ENCODE measurements at regions not wholly inside any gene's neighbourhood (a gene's known extent, or its start where the extent isn't known, plus 50 kb on each side); places are given as distances from the start of the nearest gene placed in this dataset.

- Histone ChIP-seq H3K4me3 (no peak overlapping the region), H3K9me3 (no peaks in the 10 kb centered on the region), H3K27ac (no peak overlapping the region), H3K36me3 (no peaks in the 10 kb centered on the region), H3K27me3 (no peaks in the 10 kb centered on the region), H3K4me1 (no peaks in the 10 kb centered on the region)
- 81 to 94% (median 86%) methylated on average over 4 of the region's 4 CpGs for WGBS, 4 donors
- DNase-seq (no peak), ATAC-seq (no peak)
- TF ChIP-seq, protein P1, sequence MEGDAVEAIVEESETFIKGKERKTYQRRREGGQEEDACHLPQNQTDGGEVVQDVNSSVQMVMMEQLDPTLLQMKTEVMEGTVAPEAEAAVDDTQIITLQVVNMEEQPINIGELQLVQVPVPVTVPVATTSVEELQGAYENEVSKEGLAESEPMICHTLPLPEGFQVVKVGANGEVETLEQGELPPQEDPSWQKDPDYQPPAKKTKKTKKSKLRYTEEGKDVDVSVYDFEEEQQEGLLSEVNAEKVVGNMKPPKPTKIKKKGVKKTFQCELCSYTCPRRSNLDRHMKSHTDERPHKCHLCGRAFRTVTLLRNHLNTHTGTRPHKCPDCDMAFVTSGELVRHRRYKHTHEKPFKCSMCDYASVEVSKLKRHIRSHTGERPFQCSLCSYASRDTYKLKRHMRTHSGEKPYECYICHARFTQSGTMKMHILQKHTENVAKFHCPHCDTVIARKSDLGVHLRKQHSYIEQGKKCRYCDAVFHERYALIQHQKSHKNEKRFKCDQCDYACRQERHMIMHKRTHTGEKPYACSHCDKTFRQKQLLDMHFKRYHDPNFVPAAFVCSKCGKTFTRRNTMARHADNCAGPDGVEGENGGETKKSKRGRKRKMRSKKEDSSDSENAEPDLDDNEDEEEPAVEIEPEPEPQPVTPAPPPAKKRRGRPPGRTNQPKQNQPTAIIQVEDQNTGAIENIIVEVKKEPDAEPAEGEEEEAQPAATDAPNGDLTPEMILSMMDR (IDR thresholded peaks at IDR 0.05) = no peak
- no peak for TF ChIP-seq POLR2A (IDR thresholded peaks at IDR 0.05)
- intact Hi-C loops (cut with DNase I) = no loop called here
Observed at GRCh38 chr3:125670945-125671344, 75.6 kb upstream of the OSBPL11 start.

DNA sequence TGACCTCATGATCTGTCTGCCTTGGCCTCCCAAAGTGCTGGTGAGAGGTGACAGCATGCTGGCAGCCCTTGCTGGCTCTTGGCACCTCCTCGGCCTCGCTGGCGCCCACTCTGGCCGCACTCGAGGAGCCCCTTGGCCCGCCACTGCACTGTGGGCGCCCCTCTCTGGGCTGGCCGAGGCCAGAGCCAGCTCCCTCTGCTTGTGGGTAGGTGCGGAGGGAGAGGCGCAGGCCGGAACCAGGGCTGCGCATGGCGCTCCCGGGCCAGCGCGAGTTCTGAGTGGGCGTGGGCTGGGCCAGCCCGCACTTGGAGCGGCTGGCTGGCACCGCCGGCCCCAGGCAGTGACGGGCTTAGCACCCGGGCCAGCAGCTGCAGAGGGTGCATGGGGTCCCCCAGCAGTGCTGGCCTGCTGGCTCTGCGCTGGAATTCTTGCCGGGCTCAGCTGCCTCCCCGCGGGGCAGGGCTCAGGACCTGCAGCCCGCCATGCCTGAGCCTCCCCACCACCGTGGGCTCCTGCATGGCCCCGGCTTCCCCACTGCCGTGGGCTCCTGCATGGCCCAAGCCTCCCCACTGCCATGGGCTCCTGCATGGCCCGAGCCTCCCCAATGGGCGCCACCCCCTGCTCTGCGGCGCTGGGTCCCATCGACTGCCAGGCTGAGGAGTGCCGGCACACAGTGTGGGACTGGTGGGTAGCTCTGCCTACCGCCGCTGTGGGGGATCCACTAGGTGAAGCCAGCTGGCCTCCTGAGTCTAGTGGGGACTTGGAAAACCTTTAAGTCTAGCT, 76.4 kb upstream of the OSBPL11 start:
- no peaks in the 10 kb centered on the region for H3K9me3 ChIP-seq
- no peaks in the 10 kb centered on the region for H3K4me1 ChIP-seq
- H3K36me3 ChIP-seq = no peaks in the 10 kb centered on the region
- WGBS, 4 donors = 91 to 97% (median 96%) methylated on average over 27 to 39 of the region's 39 CpGs
- intact Hi-C loops (cut with DNase I) = no loop called here
- TF ChIP-seq, protein P1 (IDR thresholded peaks at IDR 0.05) = no peak
- TF ChIP-seq POLR2A (IDR thresholded peaks at IDR 0.05) = no peak
- no peak overlapping the region for H3K4me3 ChIP-seq
- DNase-seq (no peak), ATAC-seq (no peak)
- no peaks in the 10 kb centered on the region for H3K27me3 ChIP-seq
- no peak overlapping the region for H3K27ac ChIP-seq

GRCh38 chr3:125675791-125676190, 80.5 kb upstream of the OSBPL11 start:
- TF ChIP-seq, protein P1 (IDR thresholded peaks at IDR 0.05) = no peak
- no peak for TF ChIP-seq POLR2A (IDR thresholded peaks at IDR 0.05)
- DNase-seq (no peak), ATAC-seq (no peak)
- H3K27me3 ChIP-seq = no peaks in the 10 kb centered on the region
- no peaks in the 10 kb centered on the region for H3K4me1 ChIP-seq
- intact Hi-C loops (cut with DNase I) = no loop called here
- no peak overlapping the region for H3K4me3 ChIP-seq
- H3K9me3 ChIP-seq = no peaks in the 10 kb centered on the region
- no peak overlapping the region for H3K27ac ChIP-seq
- H3K36me3 ChIP-seq = no peaks in the 10 kb centered on the region
- 61 to 67% (median 64%) methylated on average over 4 of the region's 4 CpGs for WGBS, 4 donors

GRCh38 chr3:125679258-125679657, 84.0 kb upstream of the OSBPL11 start:
- Histone ChIP-seq H3K4me1 (peaks cover 0 to 15% (median 5%) of the 10 kb centered on the region in 12 donors), H3K27ac (no peak overlapping the region), H3K36me3 (no peaks in the 10 kb centered on the region), H3K4me3 (no peak overlapping the region), H3K9me3 (no peaks in the 10 kb centered on the region), H3K27me3 (no peaks in the 10 kb centered on the region)
- DNase-seq = no peak
- 75 to 77% (median 75%) methylated on average over 4 of the region's 4 CpGs for WGBS, 4 donors
- intact Hi-C loops (cut with DNase I) = no loop called here
- TF ChIP-seq, protein P1 (IDR thresholded peaks at IDR 0.05) = no peak
- no peak for TF ChIP-seq POLR2A (IDR thresholded peaks at IDR 0.05)
- ATAC-seq = no peak

Measured in heart left ventricle (tissue), 16 donors.